Lung (tissue), 11 donors: ENCODE measurements at regions not wholly inside any gene's neighbourhood (a gene's known extent, or its start where the extent isn't known, plus 50 kb on each side); places are given as distances from the start of the nearest gene placed in this dataset.
A peak's percentile ranks its signal among the peaks of the same experiment; 100 is the strongest.
"Not testable (repeated sequence)": the region's sequence is repeated elsewhere in the genome, so short reads cannot be mapped to it uniquely, and the experiment has no call there.

Experiments
- ATAC-seq: fragments of 200-7000 bp; cut with Tn5 transposase; one replicate; pipeline ENCODE4 v1.9.1; 2020; ENCODE audit warnings: moderate number of reproducible peaks; ENCODE audit not compliant: insufficient read depth, low FRiP score
- DNase-seq, 3 donors: peaks; one replicate each; pipeline ENCODE4 v3.0.0-alpha.2; 2013 to 2017
- H3K27ac ChIP-seq, 2 donors: one replicate each; pipeline ENCODE4 v1.5.1; 2013; ENCODE audit warnings: mild to moderate bottlenecking in 2 of 2, moderate library complexity in 2 of 2, control low read depth in 1 of 2, inconsistent platforms in 1 of 2, low read depth in 1 of 2, low read length in 1 of 2
- H3K27me3 ChIP-seq, 3 donors: one replicate each; pipeline ENCODE4 v1.5.1; 2013; ENCODE audit warnings: low read length in 2 of 3; ENCODE audit not compliant: control insufficient read depth in 3 of 3, insufficient read depth in 3 of 3
- H3K36me3 ChIP-seq, 4 donors: one replicate each; pipeline ENCODE4 v1.5.1; 2013; ENCODE audit warnings: low read length in 4 of 4, mild to moderate bottlenecking in 1 of 4, moderate library complexity in 1 of 4; ENCODE audit not compliant: control insufficient read depth in 4 of 4, insufficient read depth in 4 of 4
- H3K4me1 ChIP-seq, 5 donors: one replicate each; pipeline ENCODE4 v1.5.1; 2013; ENCODE audit warnings: low read length in 5 of 5, mild to moderate bottlenecking in 2 of 5, moderate library complexity in 1 of 5; ENCODE audit not compliant: control insufficient read depth in 5 of 5, insufficient read depth in 5 of 5
- H3K4me3 ChIP-seq: one replicate; pipeline ENCODE4 v1.5.1; 2013; ENCODE audit warnings: mild to moderate bottlenecking, control low read depth, moderate library complexity
- H3K9ac ChIP-seq, 2 donors: one replicate each; pipeline ENCODE4 v1.5.1; 2013; ENCODE audit warnings: low read length in 2 of 2, control low read depth in 1 of 2; ENCODE audit not compliant: insufficient read depth in 1 of 2
- H3K9me3 ChIP-seq, 4 donors: one replicate each; pipeline ENCODE4 v1.5.1; 2013; ENCODE audit warnings: low read length in 3 of 4, mild to moderate bottlenecking in 1 of 4, moderate library complexity in 1 of 4; ENCODE audit not compliant: control insufficient read depth in 4 of 4, insufficient read depth in 3 of 4
- CTCF ChIP-seq: IDR thresholded peaks from 2 replicates; pipeline ENCODE4 v1.5.1; 2012; ENCODE audit warnings: mild to moderate bottlenecking; ENCODE audit errors: control extremely low read depth, extremely low read depth
- WGBS, 2 donors: extraction: QIAGEN DNeasy Blood & Tissue Kit; methylation state at CpG; one replicate each; pipeline ENCODE4 v1.1.7; 2013; 5-methylcytosine and 5-hydroxymethylcytosine counted together
- donor health status: control.
- donor health status: control.
- donor health status: Bipolar disorder and iron deficiency.
- donor health status: healthy.
- donor health status: DM: yes; HTN: yes; CAD: no.

- ATAC-seq, result no peak
- TF ChIP-seq CTCF, result no peak
- Histone ChIP-seq H3K27me3 (peaks cover 0 to 2% (median 0%) of the 10 kb centered on the region in 3 donors), H3K4me1 (peaks cover 0 to 4% (median 0%) of the 10 kb centered on the region in 5 donors), H3K4me3 (no peak overlapping the region), H3K9ac (no peak overlapping the region), H3K27ac (no peak overlapping the region), H3K9me3 (no peaks in the 10 kb centered on the region), H3K36me3 (no peaks in the 10 kb centered on the region)
- 49 to 66% methylated on average over 9 of the region's 9 CpGs for WGBS, 2 donors
- peak in 2 of 3 donors; percentile 10 to 30 for DNase-seq
Measured at GRCh38 chr19:27955485-27956480, 1257.2 kb downstream of the UQCRFS1 start.

DNA sequence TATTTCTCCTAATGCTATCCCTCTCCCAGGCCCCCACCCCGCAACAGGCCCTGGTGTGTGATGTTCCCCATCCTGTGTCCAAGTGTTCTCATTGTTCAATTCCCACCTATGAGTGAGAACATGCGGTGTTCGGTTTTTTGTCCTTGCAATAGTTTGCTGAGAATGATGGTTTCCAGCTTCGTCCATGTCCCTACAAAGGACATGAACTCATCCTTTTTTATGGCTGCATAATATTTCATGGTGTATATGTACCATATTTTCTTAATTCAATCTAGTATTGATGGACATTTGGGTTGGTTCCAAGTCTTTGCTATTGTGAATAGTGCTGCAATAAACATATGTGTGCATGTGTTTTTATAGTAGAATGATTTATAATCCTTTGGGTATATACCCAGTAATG, 1270.3 kb downstream of the UQCRFS1 start:
- H3K9ac ChIP-seq, H3K27ac ChIP-seq, H3K36me3 ChIP-seq, H3K4me3 ChIP-seq, ATAC-seq, H3K4me1 ChIP-seq, DNase-seq, H3K9me3 ChIP-seq, H3K27me3 ChIP-seq: not testable (repeated sequence)
- 61 to 71% methylated on average over 3 to 4 of the region's 4 CpGs for WGBS, 2 donors

- 58 to 71% methylated on average over 1 of the region's 1 CpG for WGBS, 2 donors
- Histone ChIP-seq H3K4me1 (no peaks in the 10 kb centered on the region), H3K9ac (no peak overlapping the region), H3K4me3 (no peak overlapping the region), H3K36me3 (no peaks in the 10 kb centered on the region), H3K27me3 (no peaks in the 10 kb centered on the region), H3K9me3 (no peaks in the 10 kb centered on the region), H3K27ac (no peak overlapping the region)
- DNase-seq (no peak), ATAC-seq (no peak)
- no peak for TF ChIP-seq CTCF
Measured at GRCh38 chr19:27936139-27936538, 1276.8 kb downstream of the UQCRFS1 start.

DNA sequence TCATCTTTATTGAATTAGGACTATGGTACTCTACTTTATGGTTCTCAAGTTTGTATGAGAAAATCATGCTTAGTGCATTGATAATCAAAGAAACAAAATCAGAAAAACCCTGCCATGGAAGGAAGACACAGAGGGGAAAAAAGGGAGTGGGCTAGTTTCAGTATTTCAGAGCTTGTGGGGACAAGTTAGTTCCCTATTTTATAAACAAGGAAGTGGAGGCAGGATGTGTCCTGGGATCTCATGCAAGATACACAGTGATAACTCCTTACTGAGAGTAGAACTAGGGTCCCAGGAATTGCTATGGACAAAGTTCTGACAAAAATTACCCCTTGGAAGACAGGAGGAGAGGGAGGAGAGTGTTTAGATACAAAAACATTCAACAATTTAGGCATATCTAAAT, 1277.3 kb downstream of the UQCRFS1 start:
- no peaks in the 10 kb centered on the region for H3K27me3 ChIP-seq
- TF ChIP-seq CTCF, result no peak
- no peak for ATAC-seq
- H3K4me1 ChIP-seq, result no peaks in the 10 kb centered on the region
- no peaks in the 10 kb centered on the region for H3K36me3 ChIP-seq
- H3K27ac ChIP-seq, result no peak overlapping the region
- no peak overlapping the region for H3K9ac ChIP-seq
- DNase-seq, result no peak
- no peaks in the 10 kb centered on the region for H3K9me3 ChIP-seq
- no peak overlapping the region for H3K4me3 ChIP-seq
